SU-DHL-6 (cell line): ENCODE measurements at regions not wholly inside any gene's neighbourhood (a gene's known extent, or its start where the extent isn't known, plus 50 kb on each side); places are given as distances from the start of the nearest gene placed in this dataset.

ENCODE experiments used
- H2AFZ ChIP-seq: fragments of 200-600 bp; sonication (generic); 2 replicates; pipeline ENCODE4 v1.6.1; 2014; ENCODE audit warnings: low read depth, mild to moderate bottlenecking, moderate library complexity, mixed read lengths, antibody characterized with exemption, low read length; ENCODE audit not compliant: severe bottlenecking
- H3F3A ChIP-seq: fragments of 200-600 bp; shearing (Covaris generic); 2 replicates; pipeline ENCODE4 v1.6.0; 2016; ENCODE audit warnings: antibody characterized with exemption, mild to moderate bottlenecking; ENCODE audit not compliant: insufficient read depth
- H3K27ac ChIP-seq: fragments of 200-600 bp; sonication (generic); 2 replicates; pipeline ENCODE4 v1.5.1; 2016; ENCODE audit warnings: low read depth, mild to moderate bottlenecking, low read length, moderate library complexity, mixed read lengths
- H3K27me3 ChIP-seq: fragments of 200-600 bp; sonication (generic), shearing (Covaris generic); 2 replicates; pipeline ENCODE4 v1.6.0; 2014; ENCODE audit warnings: mild to moderate bottlenecking, low read length
- H3K36me3 ChIP-seq: fragments of 200-600 bp; sonication (generic); 2 replicates; pipeline ENCODE4 v1.6.1; 2014; ENCODE audit warnings: mild to moderate bottlenecking, low read length, mixed read lengths
- H3K4me2 ChIP-seq: fragments of 300-600, 200-600 bp; shearing (Covaris generic), sonication (generic); 2 replicates; pipeline ENCODE4 v1.6.0; 2014; ENCODE audit warnings: low read length, low read depth, mild to moderate bottlenecking; ENCODE audit not compliant: poor library complexity, severe bottlenecking
- H3K4me3 ChIP-seq: fragments of 200-600 bp; sonication (generic); 2 replicates; pipeline ENCODE4 v1.5.1; 2014; ENCODE audit warnings: antibody characterized with exemption, low read length, mild to moderate bottlenecking, mixed read lengths; ENCODE audit not compliant: insufficient read depth, poor library complexity, severe bottlenecking
- H3K79me2 ChIP-seq: fragments of 200-600 bp; sonication (generic); 2 replicates; pipeline ENCODE4 v1.6.1; 2014; ENCODE audit warnings: mild to moderate bottlenecking, low read length, moderate library complexity; ENCODE audit not compliant: insufficient read depth
- H3K9ac ChIP-seq: fragments of 200-600 bp; sonication (generic); 2 replicates; pipeline ENCODE4 v1.7.0; 2014; ENCODE audit warnings: mild to moderate bottlenecking, low read length
- H3K9me2 ChIP-seq: fragments of 200-600 bp; sonication (generic); replicated peaks from 2 replicates; pipeline ENCODE4 v1.6.1; 2014; ENCODE audit warnings: low read length; ENCODE audit not compliant: insufficient read depth
- H3K9me3 ChIP-seq: fragments of 200-600 bp; sonication (generic); 2 replicates; pipeline ENCODE4 v1.6.1; 2014; ENCODE audit warnings: low read length, mixed read lengths; ENCODE audit not compliant: insufficient read depth
- H4K20me1 ChIP-seq: fragments of 200-600 bp; sonication (generic); 2 replicates; pipeline ENCODE4 v1.6.1; 2014; ENCODE audit warnings: low read depth, mild to moderate bottlenecking, antibody characterized with exemption, low read length, moderate library complexity, mixed read lengths
- EZH2phosphoT487 ChIP-seq: fragments of 200-600 bp; sonication (generic), shearing (Covaris generic); conservative IDR thresholded peaks from 2 replicates; pipeline ENCODE4 v1.6.1; 2018; ENCODE audit warnings: mild to moderate bottlenecking, antibody characterized with exemption, low read length, moderate library complexity, mixed read lengths
- TF ChIP-seq, protein P1 (sequence below): fragments of 200-600 bp; sonication (generic); IDR thresholded peaks from one replicate; pipeline ENCODE4 v1.5.1; 2017; ENCODE audit warnings: antibody characterized with exemption, mild to moderate bottlenecking, low read length, moderate library complexity; ENCODE audit not compliant: insufficient read depth, poor library complexity, severe bottlenecking

GRCh38 chr3:74491874-74492273 is 122.6 kb downstream of the CNTN3 start:
- Histone ChIP-seq H3K27me3 (no peaks in the 10 kb centered on the region), H3K4me3 (no peak overlapping the region)

DNA sequence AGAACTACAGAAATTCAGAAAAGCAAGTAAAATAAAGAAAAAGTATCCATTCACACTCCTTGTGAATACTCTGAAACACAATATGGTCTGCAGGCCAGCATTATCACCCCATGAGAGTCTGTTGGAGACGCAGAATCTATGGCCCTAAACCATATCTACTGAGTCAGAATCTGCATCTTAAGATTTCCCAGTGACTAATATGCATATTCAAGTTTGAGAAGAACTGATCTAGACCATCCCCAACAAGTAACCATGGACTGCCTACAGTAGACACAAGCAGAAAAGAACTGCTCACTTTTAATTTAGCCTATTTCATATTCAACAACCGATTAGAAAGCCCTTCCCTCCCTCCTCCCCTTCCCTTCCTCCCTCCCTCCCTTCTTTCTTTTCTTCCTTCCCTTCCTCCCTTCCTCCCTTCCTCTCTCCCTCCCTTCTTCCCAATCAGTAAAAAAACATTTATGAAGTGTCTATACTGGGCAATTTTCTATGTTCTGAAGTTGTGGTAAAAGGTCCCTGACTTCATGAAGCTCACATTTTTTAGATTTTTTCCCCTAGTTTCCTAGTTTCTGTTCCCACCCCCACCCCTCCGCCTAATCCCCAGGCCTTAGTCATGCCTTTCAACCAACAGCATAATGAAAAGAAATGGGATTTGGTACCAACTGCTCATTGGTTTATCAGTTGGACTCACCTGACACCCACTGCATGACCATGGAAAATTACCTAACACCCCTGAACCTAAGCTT is 125.2 kb downstream of the CNTN3 start:
- Histone ChIP-seq H3K79me2 (no peaks in the 10 kb centered on the region), H2AFZ (no peak overlapping the region), H4K20me1 (no peaks in the 10 kb centered on the region), H3K27ac (no peak overlapping the region), H3K9me3 (no peaks in the 10 kb centered on the region), H3K4me2 (no peak overlapping the region), H3K27me3 (no peaks in the 10 kb centered on the region), H3F3A (no peaks in the 10 kb centered on the region), H3K36me3 (no peaks in the 10 kb centered on the region), H3K9me2 (no peaks in the 10 kb centered on the region), H3K9ac (no peak overlapping the region), H3K4me3 (no peak overlapping the region)
- no peak for TF ChIP-seq EZH2phosphoT487
- TF ChIP-seq, protein P1, sequence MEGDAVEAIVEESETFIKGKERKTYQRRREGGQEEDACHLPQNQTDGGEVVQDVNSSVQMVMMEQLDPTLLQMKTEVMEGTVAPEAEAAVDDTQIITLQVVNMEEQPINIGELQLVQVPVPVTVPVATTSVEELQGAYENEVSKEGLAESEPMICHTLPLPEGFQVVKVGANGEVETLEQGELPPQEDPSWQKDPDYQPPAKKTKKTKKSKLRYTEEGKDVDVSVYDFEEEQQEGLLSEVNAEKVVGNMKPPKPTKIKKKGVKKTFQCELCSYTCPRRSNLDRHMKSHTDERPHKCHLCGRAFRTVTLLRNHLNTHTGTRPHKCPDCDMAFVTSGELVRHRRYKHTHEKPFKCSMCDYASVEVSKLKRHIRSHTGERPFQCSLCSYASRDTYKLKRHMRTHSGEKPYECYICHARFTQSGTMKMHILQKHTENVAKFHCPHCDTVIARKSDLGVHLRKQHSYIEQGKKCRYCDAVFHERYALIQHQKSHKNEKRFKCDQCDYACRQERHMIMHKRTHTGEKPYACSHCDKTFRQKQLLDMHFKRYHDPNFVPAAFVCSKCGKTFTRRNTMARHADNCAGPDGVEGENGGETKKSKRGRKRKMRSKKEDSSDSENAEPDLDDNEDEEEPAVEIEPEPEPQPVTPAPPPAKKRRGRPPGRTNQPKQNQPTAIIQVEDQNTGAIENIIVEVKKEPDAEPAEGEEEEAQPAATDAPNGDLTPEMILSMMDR, result no peak

More at GRCh38 chr3:74491874-74492273, 122.6 kb downstream of the CNTN3 start:
- no peak overlapping the region for H2AFZ ChIP-seq
- H3F3A ChIP-seq, result no peaks in the 10 kb centered on the region
- H3K36me3 ChIP-seq, result no peaks in the 10 kb centered on the region
- H3K27ac ChIP-seq, result no peak overlapping the region
- TF ChIP-seq, protein P1, result no peak
- TF ChIP-seq EZH2phosphoT487, result no peak
- no peaks in the 10 kb centered on the region for H3K9me2 ChIP-seq
- no peaks in the 10 kb centered on the region for H3K9me3 ChIP-seq
- H4K20me1 ChIP-seq, result no peaks in the 10 kb centered on the region
- no peak overlapping the region for H3K4me2 ChIP-seq
- no peak overlapping the region for H3K9ac ChIP-seq
- no peaks in the 10 kb centered on the region for H3K79me2 ChIP-seq

DNA sequence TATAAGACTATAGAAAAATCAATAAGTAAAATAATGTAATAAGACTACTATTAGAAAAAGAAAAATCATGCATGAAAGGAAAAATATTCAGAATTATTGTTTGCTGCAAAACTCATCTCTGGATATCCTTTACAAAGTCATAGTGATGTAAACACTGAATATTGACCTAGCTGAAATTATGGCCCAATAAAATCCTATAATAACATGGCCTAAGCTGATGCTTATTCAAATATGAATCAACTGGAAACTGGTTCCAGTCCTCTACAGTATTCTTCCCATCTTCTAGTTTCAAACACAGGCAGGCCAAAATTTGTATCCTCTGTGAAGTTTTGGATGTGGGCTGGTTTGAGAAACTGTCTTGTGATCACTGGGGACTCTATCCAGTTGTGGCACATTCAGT is 134.5 kb downstream of the CNTN3 start:
- Histone ChIP-seq H3K9me2 (no peaks in the 10 kb centered on the region), H3K4me3 (no peak overlapping the region), H3F3A (no peaks in the 10 kb centered on the region), H3K27me3 (no peaks in the 10 kb centered on the region), H3K9ac (no peak overlapping the region), H3K36me3 (no peaks in the 10 kb centered on the region), H2AFZ (no peak overlapping the region), H3K27ac (no peak overlapping the region), H3K79me2 (no peaks in the 10 kb centered on the region), H3K9me3 (no peaks in the 10 kb centered on the region), H3K4me2 (no peak overlapping the region), H4K20me1 (no peaks in the 10 kb centered on the region)
- TF ChIP-seq, protein P1, result no peak
- no peak for TF ChIP-seq EZH2phosphoT487
